ENCODE measurements at regions not wholly inside any gene's neighbourhood (a gene's known extent, or its start where the extent isn't known, plus 50 kb on each side); places are given as distances from the start of the nearest gene placed in this dataset.

- Histone ChIP-seq H3K9ac (ENCODE audit: insufficient read depth, low read length) (no peak overlapping the region), H3K4me3 (replicated peaks in 1 of 4; ENCODE audit: control extremely low read depth in 1 of 4, insufficient read depth in 1 of 4, low read depth in 3 of 4, low read length in 4 of 4) (no peak overlapping the region), H4K20me1 (ENCODE audit: control insufficient read depth, extremely low read depth, insufficient read depth, low read length) (no peaks in the 10 kb centered on the region), H3K27ac (ENCODE audit: insufficient read depth, low read length) (no peak overlapping the region), H3K36me3 (ENCODE audit: control insufficient read depth, insufficient read depth, low read length) (no peaks in the 10 kb centered on the region), H3K9me3 (ENCODE audit: control insufficient read depth, insufficient read depth, low read depth, low read length) (no peaks in the 10 kb centered on the region), H2AFZ (ENCODE audit: low read length) (no peak overlapping the region), H3K79me2 (ENCODE audit: control insufficient read depth, insufficient read depth, low read length) (no peaks in the 10 kb centered on the region), H3K27me3 (ENCODE audit: control insufficient read depth, insufficient read depth, low read length) (no peaks in the 10 kb centered on the region), H3K4me2 (ENCODE audit: extremely low read depth, insufficient read depth, low read length) (no peak overlapping the region), H3K4me1 (ENCODE audit: control insufficient read depth, extremely low read depth, insufficient read depth, low read length) (no peaks in the 10 kb centered on the region)
- no peak for DNase-seq (ENCODE audit: low read depth in 2 of 2)
- TF ChIP-seq, protein P1, sequence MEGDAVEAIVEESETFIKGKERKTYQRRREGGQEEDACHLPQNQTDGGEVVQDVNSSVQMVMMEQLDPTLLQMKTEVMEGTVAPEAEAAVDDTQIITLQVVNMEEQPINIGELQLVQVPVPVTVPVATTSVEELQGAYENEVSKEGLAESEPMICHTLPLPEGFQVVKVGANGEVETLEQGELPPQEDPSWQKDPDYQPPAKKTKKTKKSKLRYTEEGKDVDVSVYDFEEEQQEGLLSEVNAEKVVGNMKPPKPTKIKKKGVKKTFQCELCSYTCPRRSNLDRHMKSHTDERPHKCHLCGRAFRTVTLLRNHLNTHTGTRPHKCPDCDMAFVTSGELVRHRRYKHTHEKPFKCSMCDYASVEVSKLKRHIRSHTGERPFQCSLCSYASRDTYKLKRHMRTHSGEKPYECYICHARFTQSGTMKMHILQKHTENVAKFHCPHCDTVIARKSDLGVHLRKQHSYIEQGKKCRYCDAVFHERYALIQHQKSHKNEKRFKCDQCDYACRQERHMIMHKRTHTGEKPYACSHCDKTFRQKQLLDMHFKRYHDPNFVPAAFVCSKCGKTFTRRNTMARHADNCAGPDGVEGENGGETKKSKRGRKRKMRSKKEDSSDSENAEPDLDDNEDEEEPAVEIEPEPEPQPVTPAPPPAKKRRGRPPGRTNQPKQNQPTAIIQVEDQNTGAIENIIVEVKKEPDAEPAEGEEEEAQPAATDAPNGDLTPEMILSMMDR (conservative IDR thresholded peaks at IDR 0.05 in 1 of 2, IDR thresholded peaks at IDR 0.05 in 1 of 2; ENCODE audit: low read depth in 1 of 2, low read length in 2 of 2): no peak
- TF ChIP-seq EZH2 (IDR thresholded peaks at IDR 0.05; ENCODE audit: low read length, missing control alignments): no peak
Measured at GRCh38 chr18:73942956-73943355, 204.7 kb downstream of the FBXO15 start.

GRCh38 chr18:73942081-73942625 is 205.5 kb downstream of the FBXO15 start:
- no peak for TF ChIP-seq EZH2 (IDR thresholded peaks at IDR 0.05; ENCODE audit: low read length, missing control alignments)
- TF ChIP-seq, protein P1 (conservative IDR thresholded peaks at IDR 0.05 in 1 of 2, IDR thresholded peaks at IDR 0.05 in 1 of 2; ENCODE audit: low read depth in 1 of 2, low read length in 2 of 2): no peak
- no peak overlapping the region for H3K4me3 ChIP-seq (replicated peaks in 1 of 4; ENCODE audit: control extremely low read depth in 1 of 4, insufficient read depth in 1 of 4, low read depth in 3 of 4, low read length in 4 of 4)
- no peaks in the 10 kb centered on the region for H3K36me3 ChIP-seq (ENCODE audit: control insufficient read depth, insufficient read depth, low read length)
- no peaks in the 10 kb centered on the region for H3K79me2 ChIP-seq (ENCODE audit: control insufficient read depth, insufficient read depth, low read length)
- no peak for DNase-seq (ENCODE audit: low read depth in 2 of 2)
- no peak overlapping the region for H3K9ac ChIP-seq (ENCODE audit: insufficient read depth, low read length)
- H4K20me1 ChIP-seq (ENCODE audit: control insufficient read depth, extremely low read depth, insufficient read depth, low read length): no peaks in the 10 kb centered on the region
- no peaks in the 10 kb centered on the region for H3K27me3 ChIP-seq (ENCODE audit: control insufficient read depth, insufficient read depth, low read length)
- no peak overlapping the region for H2AFZ ChIP-seq (ENCODE audit: low read length)
- no peaks in the 10 kb centered on the region for H3K4me1 ChIP-seq (ENCODE audit: control insufficient read depth, extremely low read depth, insufficient read depth, low read length)
- no peaks in the 10 kb centered on the region for H3K9me3 ChIP-seq (ENCODE audit: control insufficient read depth, insufficient read depth, low read depth, low read length)
- H3K27ac ChIP-seq (ENCODE audit: insufficient read depth, low read length): no peak overlapping the region
- H3K4me2 ChIP-seq (ENCODE audit: extremely low read depth, insufficient read depth, low read length): no peak overlapping the region

- Histone ChIP-seq H3K4me1 (ENCODE audit: control insufficient read depth, extremely low read depth, insufficient read depth, low read length) (no peaks in the 10 kb centered on the region), H3K4me2 (ENCODE audit: extremely low read depth, insufficient read depth, low read length) (no peak overlapping the region), H3K4me3 (replicated peaks in 1 of 4; ENCODE audit: control extremely low read depth in 1 of 4, insufficient read depth in 1 of 4, low read depth in 3 of 4, low read length in 4 of 4) (no peak overlapping the region), H3K9ac (ENCODE audit: insufficient read depth, low read length) (no peak overlapping the region), H3K36me3 (ENCODE audit: control insufficient read depth, insufficient read depth, low read length) (no peaks in the 10 kb centered on the region), H3K9me3 (ENCODE audit: control insufficient read depth, insufficient read depth, low read depth, low read length) (no peaks in the 10 kb centered on the region), H2AFZ (ENCODE audit: low read length) (no peak overlapping the region), H3K27me3 (ENCODE audit: control insufficient read depth, insufficient read depth, low read length) (no peaks in the 10 kb centered on the region), H4K20me1 (ENCODE audit: control insufficient read depth, extremely low read depth, insufficient read depth, low read length) (no peaks in the 10 kb centered on the region), H3K79me2 (ENCODE audit: control insufficient read depth, insufficient read depth, low read length) (no peaks in the 10 kb centered on the region), H3K27ac (ENCODE audit: insufficient read depth, low read length) (no peak overlapping the region)
- TF ChIP-seq EZH2 (IDR thresholded peaks at IDR 0.05; ENCODE audit: low read length, missing control alignments): no peak
- TF ChIP-seq, protein P1 (conservative IDR thresholded peaks at IDR 0.05 in 1 of 2, IDR thresholded peaks at IDR 0.05 in 1 of 2; ENCODE audit: low read depth in 1 of 2, low read length in 2 of 2): no peak
- DNase-seq (ENCODE audit: low read depth in 2 of 2): no peak
Measured at GRCh38 chr18:73940721-73941120, 206.9 kb downstream of the FBXO15 start.

Data from fibroblast of lung (primary cell).